ENCODE measurements at regions not wholly inside any gene's neighbourhood (a gene's known extent, or its start where the extent isn't known, plus 50 kb on each side); places are given as distances from the start of the nearest gene placed in this dataset.
"Not testable (repeated sequence)": the region's sequence is repeated elsewhere in the genome, so short reads cannot be mapped to it uniquely, and the experiment has no call there.

DNA sequence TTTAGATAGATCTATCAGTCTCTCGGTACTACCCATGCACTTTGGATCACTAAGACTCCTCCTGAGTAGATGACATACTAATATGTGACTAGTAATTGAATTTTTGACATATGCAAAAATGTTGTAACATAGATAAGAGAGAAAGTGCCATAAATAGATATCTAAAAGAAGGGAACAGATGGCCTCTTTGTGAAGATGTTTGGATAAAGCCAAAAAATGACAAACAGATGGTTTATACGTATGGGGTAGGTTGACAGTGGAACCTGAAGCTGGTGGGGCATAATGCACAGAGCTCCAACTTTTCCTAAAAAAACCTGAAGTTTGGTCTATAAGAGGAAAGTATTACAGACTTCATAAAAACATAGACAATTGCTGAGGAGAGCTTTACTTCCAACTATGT is 383.0 kb downstream of the CHL1 start:
- not testable (repeated sequence) for TF ChIP-seq ZNF274 (IDR thresholded peaks at IDR 0.05; ENCODE audit: low read depth, low read length); SUZ12 (IDR thresholded peaks at IDR 0.05; ENCODE audit: extremely low read depth, insufficient read depth, insufficient read length)

All from NT2/D1 (cell line).